SK-N-SH (cell line): ENCODE measurements at regions not wholly inside any gene's neighbourhood (a gene's known extent, or its start where the extent isn't known, plus 50 kb on each side); places are given as distances from the start of the nearest gene placed in this dataset.

Source experiments
- CTCF ChIA-PET: fragments of 300-600, 350-600 bp; formaldehyde crosslinking; extraction: SDS; loops from one replicate; lab custom pipeline; 2021; lab: Yijun Ruan, JAX
- POLR2A ChIA-PET: fragments of 350-600 bp; sonication (Branson Sonifier 250); formaldehyde crosslinking; extraction: SDS; loops from one replicate; lab custom pipeline; 2020; ENCODE audit warnings: antibody characterized with exemption, inconsistent platforms; lab: Yijun Ruan, JAX
- DNase-seq: peaks from one replicate; pipeline ENCODE4 v3.0.0; 2012
- H2AFZ ChIP-seq: fragments of 200-600 bp; sonication (generic); 2 replicates; pipeline ENCODE4 v1.8.1; 2016; ENCODE audit warnings: antibody characterized with exemption, mild to moderate bottlenecking, low read depth
- H3F3A ChIP-seq: fragments of 200-600 bp; sonication (generic); replicated peaks from 2 replicates; pipeline ENCODE3; 2016; ENCODE audit warnings: antibody characterized with exemption, mild to moderate bottlenecking; ENCODE audit not compliant: insufficient read depth
- H3K27ac ChIP-seq, 2 experiments: fragments of 200-500 bp in 1 of 2; fragments of 200-600 bp in 1 of 2; sonication (Bioruptor generic) in 1 of 2; sonication (generic), shearing (Covaris generic) in 1 of 2; 2 replicates each; pipeline versions ENCODE4 v1.5.1 to v1.6.1; 2014 to 2016; ENCODE audit warnings: low read depth in 2 of 2, inconsistent platforms in 1 of 2, low read length in 1 of 2, mild to moderate bottlenecking in 1 of 2, mixed read lengths in 1 of 2
- H3K27me3 ChIP-seq: fragments of 200-600 bp; sonication (generic), shearing (Covaris generic); 2 replicates; pipeline ENCODE4 v1.6.1; 2016; ENCODE audit warnings: mixed run types; ENCODE audit not compliant: insufficient read depth
- H3K36me3 ChIP-seq, 2 experiments: fragments of 200-500 bp in 1 of 2; fragments of 200-600 bp in 1 of 2; sonication (Bioruptor generic) in 1 of 2; sonication (generic) in 1 of 2; replicated peaks in 1 of 2; 2 replicates each; pipeline versions ENCODE3 to v1.5.1; 2014 to 2016; ENCODE audit warnings: low read length in 1 of 2, mild to moderate bottlenecking in 1 of 2; ENCODE audit not compliant: insufficient read depth in 2 of 2, control insufficient read depth in 1 of 2
- H3K4me1 ChIP-seq, 2 experiments: fragments of 200-500 bp in 1 of 2; fragments of 200-600 bp in 1 of 2; sonication (Bioruptor generic) in 1 of 2; sonication (generic), shearing (Covaris generic) in 1 of 2; 2 replicates each; pipeline versions ENCODE4 v1.5.1 to v1.6.1; 2014 to 2016; ENCODE audit warnings: low read depth in 1 of 2, low read length in 1 of 2, mixed run types in 1 of 2; ENCODE audit not compliant: insufficient read depth in 2 of 2, control insufficient read depth in 1 of 2
- H3K4me2 ChIP-seq: fragments of 200-600 bp; sonication (generic), shearing (Covaris generic); 2 replicates; pipeline ENCODE4 v1.6.1; 2017; ENCODE audit warnings: mixed run types
- H3K4me3 ChIP-seq, 2 experiments: fragments of 200-500 bp in 1 of 2; fragments of 200-600 bp in 1 of 2; sonication (Bioruptor generic) in 1 of 2; sonication (generic), shearing (Covaris generic) in 1 of 2; 2 replicates each; pipeline versions ENCODE4 v1.5.1 to v1.8.1; 2014 to 2016; ENCODE audit warnings: low read depth in 2 of 2, inconsistent platforms in 1 of 2, low read length in 1 of 2, mild to moderate bottlenecking in 1 of 2, mixed read lengths in 1 of 2, moderate library complexity in 1 of 2
- H3K79me2 ChIP-seq: fragments of 200-600 bp; sonication (generic); 2 replicates; pipeline ENCODE4 v1.8.1; 2017; ENCODE audit warnings: mild to moderate bottlenecking; ENCODE audit not compliant: insufficient read depth
- H3K9ac ChIP-seq: fragments of 200-600 bp; sonication (generic); 2 replicates; pipeline ENCODE4 v1.6.1; 2017; ENCODE audit warnings: mixed run types
- H3K9me2 ChIP-seq: fragments of 200-600 bp; sonication (generic); 2 replicates; pipeline ENCODE4 v1.6.1; 2017; ENCODE audit warnings: mixed run types
- H3K9me3 ChIP-seq: fragments of 200-600 bp; sonication (generic); 2 replicates; pipeline ENCODE4 v1.6.1; 2017; ENCODE audit warnings: mixed run types, mild to moderate bottlenecking, moderate library complexity
- H4K20me1 ChIP-seq: fragments of 200-600 bp; sonication (generic); 2 replicates; pipeline ENCODE4 v1.6.1; 2017; ENCODE audit warnings: mild to moderate bottlenecking, mixed run types; ENCODE audit not compliant: insufficient read depth
- CTCF ChIP-seq: fragments of 200-600 bp; sonication (generic); IDR thresholded peaks from 2 replicates; pipeline ENCODE4 v1.6.1; 2017; ENCODE audit warnings: antibody characterized with exemption, mild to moderate bottlenecking, moderate library complexity
- FOSL2 ChIP-seq: IDR thresholded peaks from 2 replicates; pipeline ENCODE4 v1.4.0; 2012; ENCODE audit warnings: low read depth, mild to moderate bottlenecking, moderate library complexity, borderline replicate concordance
- FOXJ3 ChIP-seq: sonication (generic); formaldehyde crosslinking; IDR thresholded peaks from 2 replicates; pipeline ENCODE4 v1.5.1; 2020; ENCODE audit warnings: mild to moderate bottlenecking, missing genetic modification reagents
- GABPA ChIP-seq: IDR thresholded peaks from 2 replicates; pipeline ENCODE4 v1.4.0; 2012; ENCODE audit warnings: low read depth, mild to moderate bottlenecking
- JUND ChIP-seq: IDR thresholded peaks from 2 replicates; pipeline ENCODE4 v1.4.0; 2012
- MEF2A ChIP-seq: IDR thresholded peaks from 2 replicates; pipeline ENCODE4 v1.4.0; 2012; ENCODE audit warnings: low read depth, borderline replicate concordance
- NRF1 ChIP-seq: IDR thresholded peaks from 2 replicates; pipeline ENCODE4 v1.6.1; 2012; ENCODE audit warnings: low read depth, mild to moderate bottlenecking, low read length
- POLR2AphosphoS5 ChIP-seq: IDR thresholded peaks from 2 replicates; pipeline ENCODE4 v1.6.1; 2012; ENCODE audit warnings: low read depth, low read length
- RAD21 ChIP-seq: IDR thresholded peaks from 2 replicates; pipeline ENCODE4 v1.6.1; 2012; ENCODE audit warnings: mild to moderate bottlenecking, low read length
- RCOR1 ChIP-seq: fragments of 150-350 bp; IDR thresholded peaks from 2 replicates; pipeline ENCODE4 v1.6.1; 2017; ENCODE audit warnings: antibody characterized with exemption, low read length
- RFX5 ChIP-seq: IDR thresholded peaks from 2 replicates; pipeline ENCODE4 v1.6.1; 2012; ENCODE audit warnings: mild to moderate bottlenecking, improper control_type of control experiment, low read length
- RXRA ChIP-seq: IDR thresholded peaks from 2 replicates; pipeline ENCODE4 v1.4.0; 2012; ENCODE audit warnings: low read depth, mild to moderate bottlenecking, borderline replicate concordance
- SMC3 ChIP-seq: IDR thresholded peaks from 2 replicates; pipeline ENCODE4 v1.6.1; 2012; ENCODE audit warnings: low read depth, low read length, improper control_type of control experiment
- TAF1 ChIP-seq: IDR thresholded peaks from 2 replicates; pipeline ENCODE4 v1.6.1; 2012; ENCODE audit warnings: low read depth, mild to moderate bottlenecking, low read length, moderate library complexity, borderline replicate concordance
- TCF12 ChIP-seq: IDR thresholded peaks from 2 replicates; pipeline ENCODE4 v1.4.0; 2012
- USF1 ChIP-seq: IDR thresholded peaks from 2 replicates; pipeline ENCODE4 v1.4.0; 2012; ENCODE audit warnings: low read depth, borderline replicate concordance
- ZBTB33 ChIP-seq: IDR thresholded peaks from 2 replicates; pipeline ENCODE4 v1.4.0; 2012; ENCODE audit warnings: low read depth, borderline replicate concordance
- WGBS: methylation state at CpG from one replicate; pipeline ENCODE4 v1.1.6; 2017; ENCODE audit warnings: low lambda C conversion rate; 5-methylcytosine and 5-hydroxymethylcytosine counted together
- TF ChIP-seq, protein P1 (sequence below): IDR thresholded peaks from 2 replicates; pipeline ENCODE4 v1.4.0; 2012; ENCODE audit warnings: low read depth

- Histone ChIP-seq H4K20me1 (no peaks in the 10 kb centered on the region), H3F3A (no peaks in the 10 kb centered on the region), H3K9ac (no peak overlapping the region), H3K27me3 (no peaks in the 10 kb centered on the region), H3K4me2 (no peak overlapping the region), H3K9me3 (no peaks in the 10 kb centered on the region), H3K27ac (no peak overlapping the region), H3K4me1 (peaks cover 0 to 6% of the 10 kb centered on the region in 2 experiments; a peak in 1 of 4 replicates), H3K9me2 (no peaks in the 10 kb centered on the region), H2AFZ (no peak overlapping the region), H3K4me3 (no peak overlapping the region), H3K79me2 (no peaks in the 10 kb centered on the region), H3K36me3 (no peaks in the 10 kb centered on the region)
- ChIA-PET POLR2A (no interaction called here), CTCF (interaction anchor here (0.7 to 0.8 kb wide), 2 partner anchors 11 to 104 kb away, joined by 3 read pairs; no protein-coding TSS in a partner anchor)
- 53% methylated on average over 2 of the region's 2 CpGs for WGBS
- TF ChIP-seq RFX5 (no peak), JUND (no peak), TAF1 (no peak), SMC3 (no peak), CTCF (no peak), FOSL2 (no peak), ZBTB33 (no peak), TCF12 (no peak), MEF2A (no peak), RXRA (no peak), RAD21 (no peak)
- no peak for DNase-seq
Measured at GRCh38 chr3:102614021-102614569, 179.3 kb downstream of the ZPLD1 start.

- ChIA-PET CTCF (interaction anchor here (0.7 to 1.7 kb wide), 2 partner anchors 9 to 104 kb away, joined by 3 to 4 read pairs; no protein-coding TSS in a partner anchor), POLR2A (no interaction called here)
- no peaks in the 10 kb centered on the region for H3K9me3 ChIP-seq
- H3K4me3 ChIP-seq, result no peak overlapping the region
- H3K4me2 ChIP-seq, result no peak overlapping the region
- no peaks in the 10 kb centered on the region for H3K79me2 ChIP-seq
- no peaks in the 10 kb centered on the region for H4K20me1 ChIP-seq
- DNase-seq, result no peak
- H3K36me3 ChIP-seq, result no peaks in the 10 kb centered on the region
- H3K9ac ChIP-seq, result no peak overlapping the region
- H2AFZ ChIP-seq, result no peak overlapping the region
- H3F3A ChIP-seq, result no peaks in the 10 kb centered on the region
- peaks cover 0 to 6% of the 10 kb centered on the region in 2 experiments; a peak in 1 of 4 replicates for H3K4me1 ChIP-seq
- no peak overlapping the region for H3K27ac ChIP-seq
- H3K9me2 ChIP-seq, result no peaks in the 10 kb centered on the region
- TF ChIP-seq RCOR1 (no peak), USF1 (no peak), NRF1 (no peak), FOXJ3 (no peak), POLR2AphosphoS5 (no peak), GABPA (no peak)
- TF ChIP-seq, protein P1, sequence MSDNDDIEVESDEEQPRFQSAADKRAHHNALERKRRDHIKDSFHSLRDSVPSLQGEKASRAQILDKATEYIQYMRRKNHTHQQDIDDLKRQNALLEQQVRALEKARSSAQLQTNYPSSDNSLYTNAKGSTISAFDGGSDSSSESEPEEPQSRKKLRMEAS, result no peak
- H3K27me3 ChIP-seq, result no peaks in the 10 kb centered on the region
- 48% methylated on average over 2 of the region's 2 CpGs for WGBS
Measured at GRCh38 chr3:102614585-102614984, 179.8 kb downstream of the ZPLD1 start.
